GM12878 (cell line): ENCODE measurements at regions not wholly inside any gene's neighbourhood (a gene's known extent, or its start where the extent isn't known, plus 50 kb on each side); places are given as distances from the start of the nearest gene placed in this dataset.

Source experiments
- ATAC-seq: fragments of 200-7000 bp; cut with Tn5 transposase; 3 replicates; pipeline ENCODE4 v1.9.1; 2020; ENCODE audit warnings: mild to moderate bottlenecking, moderate library complexity
- BruUV-seq: library from RNA; stranded (reverse); fragments of 400-500 nt; replicated peaks from 2 replicates; lab custom pipeline; 2021; lab: Mats Ljungman, UMichigan
- CTCF ChIA-PET: fragments of 300-600 bp; sonication (Branson Sonifier 250); formaldehyde crosslinking; extraction: SDS; loops from one replicate; lab custom pipeline; 2021; ENCODE audit warnings: inconsistent platforms; lab: Yijun Ruan, JAX
- POLR2A ChIA-PET: fragments of 350-600 bp; formaldehyde crosslinking; extraction: SDS; loops from one replicate; lab custom pipeline; 2021; ENCODE audit warnings: inconsistent platforms; lab: Charles Lee
- RAD21 ChIA-PET: fragments of 300-600 bp; sonication (Branson Sonifier 250); formaldehyde crosslinking; loops from one replicate; lab custom pipeline; 2023; ENCODE audit warnings: antibody characterized with exemption; ENCODE audit not compliant: unreplicated experiment; lab: Charles Lee
- SMC1A ChIA-PET: fragments of 300-600 bp; sonication (Branson Sonifier 250); formaldehyde crosslinking; loops from one replicate; lab custom pipeline; 2023; ENCODE audit not compliant: unreplicated experiment, uncharacterized antibody; lab: Charles Lee
- DNase-seq: peaks from one replicate; pipeline ENCODE4 v3.0.0-alpha.2; 2011; ENCODE audit warnings: low read depth, low spot score
- FAIRE-seq: peaks from 3 replicates; lab custom pipeline; 2011; peaks lifted over from hg19 to GRCh38; lab: Jason Lieb, UNC
- H2AFZ ChIP-seq: 2 replicates; pipeline ENCODE4 v1.6.0; 2011; ENCODE audit warnings: low read depth, low read length, control low read depth; ENCODE audit not compliant: control insufficient read depth
- H3K27ac ChIP-seq: 2 replicates; pipeline ENCODE4 v1.5.1; 2011; ENCODE audit warnings: control low read depth; ENCODE audit not compliant: control insufficient read depth, insufficient read depth
- H3K27me3 ChIP-seq, 2 experiments: replicated peaks in 1 of 2; 2 replicates each; pipeline versions ENCODE4 v1.6.0 to v1.6.1; 2011; ENCODE audit warnings: low read length in 1 of 2; ENCODE audit not compliant: control insufficient read depth in 2 of 2, insufficient read depth in 2 of 2
- H3K36me3 ChIP-seq, 2 experiments: 2 replicates each; pipeline ENCODE4 v1.5.1; 2011; ENCODE audit warnings: low read length in 1 of 2; ENCODE audit not compliant: control insufficient read depth in 2 of 2, insufficient read depth in 2 of 2
- H3K4me1 ChIP-seq: 2 replicates; pipeline ENCODE4 v1.6.1; 2011; ENCODE audit warnings: mild to moderate bottlenecking, low read length, moderate library complexity, mixed read lengths; ENCODE audit not compliant: control insufficient read depth, insufficient read depth
- H3K4me2 ChIP-seq: 2 replicates; pipeline ENCODE4 v1.6.0; 2011; ENCODE audit warnings: control low read depth; ENCODE audit not compliant: control insufficient read depth, insufficient read depth
- H3K4me3 ChIP-seq: fragments of 200-600 bp; sonication (generic); 2 replicates; pipeline ENCODE4 v1.5.1; 2016
- H3K79me2 ChIP-seq: 2 replicates; pipeline ENCODE4 v1.6.0; 2011; ENCODE audit warnings: low read length; ENCODE audit not compliant: control insufficient read depth, insufficient read depth
- H3K9ac ChIP-seq: 2 replicates; pipeline ENCODE4 v1.8.0; 2011; ENCODE audit warnings: low read length, control low read depth, mixed read lengths; ENCODE audit not compliant: control insufficient read depth, insufficient read depth
- H3K9me3 ChIP-seq: replicated peaks from 3 replicates; pipeline ENCODE4 v1.5.1; 2011; ENCODE audit warnings: mild to moderate bottlenecking, low read length; ENCODE audit not compliant: control insufficient read depth, insufficient read depth
- H4K20me1 ChIP-seq: 2 replicates; pipeline ENCODE4 v1.6.0; 2011; ENCODE audit not compliant: control insufficient read depth, insufficient read depth
- CREM ChIP-seq: IDR thresholded peaks from 2 replicates; pipeline ENCODE4 v1.6.1; 2014; ENCODE audit warnings: antibody characterized with exemption, low read depth
- HDAC6 ChIP-seq: fragments of 200-600 bp; sonication (generic); IDR thresholded peaks from one replicate; pipeline ENCODE4 v1.8.0; 2017; ENCODE audit warnings: antibody characterized with exemption; ENCODE audit not compliant: unreplicated experiment
- KAT2A ChIP-seq: conservative IDR thresholded peaks from 2 replicates; pipeline ENCODE4 v1.6.1; 2011; ENCODE audit warnings: low read depth, low read length; ENCODE audit not compliant: control insufficient read depth
- TARDBP ChIP-seq: IDR thresholded peaks from 2 replicates; pipeline ENCODE4 v1.6.1; 2016; ENCODE audit warnings: borderline replicate concordance
- ZNF384 ChIP-seq: IDR thresholded peaks from 2 replicates; pipeline ENCODE4 v1.6.1; 2012; ENCODE audit warnings: low read depth, mild to moderate bottlenecking, low read length, improper control_type of control experiment, borderline replicate concordance
- ZNF622 ChIP-seq: fragments of 450-650 bp; IDR thresholded peaks from 2 replicates; pipeline ENCODE4 v1.6.1; 2017; ENCODE audit warnings: mild to moderate bottlenecking, inconsistent platforms
- WGBS: methylation state at CpG from one replicate; pipeline ENCODE4 v1.1.6; 2016; ENCODE audit warnings: low lambda C conversion rate; ENCODE audit not compliant: insufficient replicate concordance, insufficient coverage; ENCODE audit errors: missing lambda C conversion rate; 5-methylcytosine and 5-hydroxymethylcytosine counted together
- in situ Hi-C: fragments of 300-500 bp; cut with MboI; formaldehyde crosslinking; loops from 9 replicates; pipeline ENCODE4 v1.14.3; 2018; ENCODE audit warnings: mixed read lengths
- intact Hi-C: fragments of 100-400 bp; cut with micrococcal nuclease; formaldehyde crosslinking; loops from one replicate; pipeline ENCODE4 v1.14.2; 2022; ENCODE audit not compliant: unreplicated experiment
- TF ChIP-seq, protein P1 (sequence below): fragments of 450-650 bp; IDR thresholded peaks from 2 replicates; pipeline ENCODE4 v1.6.1; 2017; ENCODE audit warnings: mild to moderate bottlenecking, low read depth, inconsistent platforms; ENCODE audit not compliant: poor library complexity, severe bottlenecking

GRCh38 chr3:5293207-5293606, 105.7 kb downstream of the EDEM1 start:
- DNase-seq (no peak), FAIRE-seq (no peak)
- intact Hi-C loops: no loop called here
- ChIA-PET SMC1A (interaction anchor here (0.6 to 1.2 kb wide), 3 partner anchors 13 to 1694 kb away, joined by 3 to 5 read pairs (median 3); no protein-coding TSS in a partner anchor), POLR2A (interaction anchor here (0.9 to 1.0 kb wide), 2 partner anchors 9 to 16 kb away, joined by 3 to 4 read pairs; no protein-coding TSS in a partner anchor), RAD21 (interaction anchor here (0.6 kb wide), 1 partner anchor 66 kb away, joined by 3 read pairs; no protein-coding TSS in a partner anchor), CTCF (interaction anchor here (0.5 to 1.5 kb wide), 2 partner anchors 60 to 170 kb away, joined by 3 to 5 read pairs; no protein-coding TSS in a partner anchor)
- H3K79me2 ChIP-seq: no peaks in the 10 kb centered on the region
- H3K27ac ChIP-seq: no peak overlapping the region
- no peak overlapping the region for H3K9ac ChIP-seq
- no peaks in the 10 kb centered on the region for H3K36me3 ChIP-seq
- H3K4me3 ChIP-seq: no peak overlapping the region
- peaks cover 6% of the 10 kb centered on the region for H3K4me1 ChIP-seq
- H3K9me3 ChIP-seq: no peaks in the 10 kb centered on the region; the same call in 2 of the 3 replicates
- TF ChIP-seq CREM (no peak), ZNF622 (no peak)
- TF ChIP-seq, all 136 proteins: peak for 0
- Histone ChIP-seq H2AFZ (no peak overlapping the region), H3K27me3 (no peaks in the 10 kb centered on the region; a peak in 1 of 4 replicates), H4K20me1 (no peaks in the 10 kb centered on the region), H3K4me2 (no peak overlapping the region)
- in situ Hi-C loops: loop anchor here (10.0 kb wide), 1 partner anchor 168 kb away; the partner anchor contains the start of gene ARL8B
- no peak for ATAC-seq
- BruUV-seq: no TSS peak
- 10% methylated on average over 2 of the region's 2 CpGs for WGBS

DNA sequence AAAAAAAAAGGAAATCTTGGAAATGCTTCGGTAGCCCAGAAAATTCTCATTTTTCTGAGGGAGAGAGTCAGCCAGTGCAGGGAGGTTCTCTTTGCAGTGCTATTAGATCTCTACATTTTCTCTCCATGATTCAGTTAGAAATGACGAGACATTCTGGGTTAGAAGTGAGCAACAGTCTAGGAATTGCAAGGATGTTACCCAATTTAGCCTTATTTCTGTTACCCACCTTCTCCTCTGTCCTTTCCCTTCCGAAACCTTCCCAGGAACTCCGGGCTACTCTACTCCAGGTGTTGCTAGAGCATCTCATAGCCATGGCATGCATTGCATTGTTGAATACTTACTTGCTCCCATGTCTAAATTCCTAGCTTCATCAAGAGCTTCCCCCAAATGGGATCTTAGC, 106.8 kb downstream of the EDEM1 start:
- Histone ChIP-seq H3K27ac (no peak overlapping the region), H3K27me3 (no peaks in the 10 kb centered on the region; a peak in 1 of 4 replicates), H4K20me1 (no peaks in the 10 kb centered on the region), H2AFZ (no peak overlapping the region), H3K36me3 (no peaks in the 10 kb centered on the region), H3K4me2 (no peak overlapping the region), H3K4me1 (peaks cover 14% of the 10 kb centered on the region), H3K79me2 (no peaks in the 10 kb centered on the region), H3K4me3 (no peak overlapping the region), H3K9me3 (no peaks in the 10 kb centered on the region; the same call in 2 of the 3 replicates), H3K9ac (no peak overlapping the region)
- CTCF ChIA-PET: no interaction called here
- POLR2A ChIA-PET: interaction anchor here (0.6 kb wide), 1 partner anchor 231 kb away, joined by 4 read pairs; no protein-coding TSS in a partner anchor
- DNase-seq (no peak), ATAC-seq (no peak), FAIRE-seq (no peak)
- intact Hi-C loops (no loop called here), in situ Hi-C loops (loop anchor here (10.0 kb wide), 1 partner anchor 170 kb away; the partner anchor contains the start of gene ARL8B)
- RAD21 ChIA-PET: no interaction called here
- WGBS: 36% methylated on average over 4 of the region's 4 CpGs
- BruUV-seq: no TSS peak
- SMC1A ChIA-PET: interaction anchor here (1.0 to 1.5 kb wide), 3 partner anchors 17 to 108 kb away, joined by 3 read pairs; no protein-coding TSS in a partner anchor
- TF ChIP-seq HDAC6 (no peak), KAT2A (no peak), TARDBP (no peak), ZNF384 (no peak)
- TF ChIP-seq, protein P1, sequence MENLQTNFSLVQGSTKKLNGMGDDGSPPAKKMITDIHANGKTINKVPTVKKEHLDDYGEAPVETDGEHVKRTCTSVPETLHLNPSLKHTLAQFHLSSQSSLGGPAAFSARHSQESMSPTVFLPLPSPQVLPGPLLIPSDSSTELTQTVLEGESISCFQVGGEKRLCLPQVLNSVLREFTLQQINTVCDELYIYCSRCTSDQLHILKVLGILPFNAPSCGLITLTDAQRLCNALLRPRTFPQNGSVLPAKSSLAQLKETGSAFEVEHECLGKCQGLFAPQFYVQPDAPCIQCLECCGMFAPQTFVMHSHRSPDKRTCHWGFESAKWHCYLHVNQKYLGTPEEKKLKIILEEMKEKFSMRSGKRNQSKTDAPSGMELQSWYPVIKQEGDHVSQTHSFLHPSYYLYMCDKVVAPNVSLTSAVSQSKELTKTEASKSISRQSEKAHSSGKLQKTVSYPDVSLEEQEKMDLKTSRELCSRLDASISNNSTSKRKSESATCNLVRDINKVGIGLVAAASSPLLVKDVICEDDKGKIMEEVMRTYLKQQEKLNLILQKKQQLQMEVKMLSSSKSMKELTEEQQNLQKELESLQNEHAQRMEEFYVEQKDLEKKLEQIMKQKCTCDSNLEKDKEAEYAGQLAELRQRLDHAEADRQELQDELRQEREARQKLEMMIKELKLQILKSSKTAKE: no peak
